GM21717 (cell line): ENCODE measurements at regions not wholly inside any gene's neighbourhood (a gene's known extent, or its start where the extent isn't known, plus 50 kb on each side); places are given as distances from the start of the nearest gene placed in this dataset.
"Not testable (repeated sequence)": the region's sequence is repeated elsewhere in the genome, so short reads cannot be mapped to it uniquely, and the experiment has no call there.

Experiments
- ATAC-seq: cut with Tn5 transposase; IDR thresholded peaks from one replicate; pipeline ENCODE4 v1.9.1; 2021; ENCODE audit warnings: mild to moderate bottlenecking, moderate library complexity; ENCODE audit not compliant: unreplicated experiment

- ATAC-seq: no peak
These were observed 470.4 kb downstream of the TFAP2B start for GRCh38 chr6:51289041-51289440.

GRCh38 chr6:51292659-51293058 lies 474.0 kb downstream of the TFAP2B start:
- ATAC-seq: no peak

GRCh38 chr6:51299621-51300380 lies 481.1 kb downstream of the TFAP2B start:
- no peak for ATAC-seq

- no peak for ATAC-seq
These were observed 481.8 kb downstream of the TFAP2B start for GRCh38 chr6:51300510-51300909.

- no peak for ATAC-seq
These were observed 483.3 kb downstream of the TFAP2B start for GRCh38 chr6:51301962-51302361.

GRCh38 chr6:51302431-51302830 lies 483.8 kb downstream of the TFAP2B start:
- ATAC-seq: no peak

- no peak for ATAC-seq
These were observed 484.7 kb downstream of the TFAP2B start for GRCh38 chr6:51303338-51303737.

GRCh38 chr6:51314965-51315364 lies 496.3 kb downstream of the TFAP2B start:
- ATAC-seq: no peak

- no peak for ATAC-seq
These were observed 500.0 kb downstream of the TFAP2B start for GRCh38 chr6:51318674-51319073.

GRCh38 chr6:51321477-51321876 lies 502.8 kb downstream of the TFAP2B start:
- ATAC-seq: not testable (repeated sequence)

- no peak for ATAC-seq
These were observed 503.8 kb downstream of the TFAP2B start for GRCh38 chr6:51322505-51322904.

GRCh38 chr6:51323056-51323455 lies 504.4 kb downstream of the TFAP2B start:
- no peak for ATAC-seq

GRCh38 chr6:51330971-51331370 lies 512.3 kb downstream of the TFAP2B start:
- no peak for ATAC-seq

GRCh38 chr6:51335543-51335942 lies 516.9 kb downstream of the TFAP2B start:
- no peak for ATAC-seq

GRCh38 chr6:51336185-51336584 lies 517.5 kb downstream of the TFAP2B start:
- ATAC-seq: no peak

GRCh38 chr6:51337277-51337676 lies 518.6 kb downstream of the TFAP2B start:
- ATAC-seq: no peak

- ATAC-seq: no peak
These were observed 520.4 kb downstream of the TFAP2B start for GRCh38 chr6:51339108-51339507.

- no peak for ATAC-seq
These were observed 521.1 kb downstream of the TFAP2B start for GRCh38 chr6:51339728-51340127.

GRCh38 chr6:51342393-51342792 lies 523.7 kb downstream of the TFAP2B start:
- no peak for ATAC-seq

GRCh38 chr6:51349857-51350256 lies 531.2 kb downstream of the TFAP2B start:
- ATAC-seq: no peak

- no peak for ATAC-seq
These were observed 531.7 kb downstream of the TFAP2B start for GRCh38 chr6:51350308-51350904.

- ATAC-seq: no peak
These were observed 533.9 kb downstream of the TFAP2B start for GRCh38 chr6:51352506-51353029.
